ENCODE measurements at regions not wholly inside any gene's neighbourhood (a gene's known extent, or its start where the extent isn't known, plus 50 kb on each side); places are given as distances from the start of the nearest gene placed in this dataset.

- no TSS peak for BruUV-seq (replicated peaks)
These were observed 1466.0 kb downstream of the TBC1D22A start for GRCh38 chr22:48228468-48228867.

More at GRCh38 chr22:48228468-48228867, 1466.0 kb downstream of the TBC1D22A start:
- in situ Hi-C loops (cut with MboI; ENCODE audit: low sequenced_read_pairs) (no loop called here), intact Hi-C loops (cut with micrococcal nuclease) (no loop called here), dilution Hi-C loops (cut with HindIII; ENCODE audit: low sequenced_read_pairs, unreplicated experiment) (no loop called here)
- no peak for ATAC-seq (ENCODE audit: low read depth)
- Histone ChIP-seq H3K14ac (replicated peaks; ENCODE audit: low read depth, low read length) (no peak overlapping the region), H3K9ac (ENCODE audit: low read depth, low read length) (no peak overlapping the region), H3K23ac (ENCODE audit: low read depth, low read length) (no peak overlapping the region), H3K4me2 (ENCODE audit: low read depth, low read length) (no peak overlapping the region), H2BK120ac (ENCODE audit: low read depth, low read length) (no peak overlapping the region), H2AFZ (replicated peaks; ENCODE audit: low read length, poor library complexity) (no peak overlapping the region), H3K4ac (ENCODE audit: low read depth, low read length) (no peak overlapping the region), H3K4me3 (ENCODE audit: insufficient read depth, low read depth, low read length) (no peak overlapping the region), H4K5ac (ENCODE audit: low read depth, low read length) (no peak overlapping the region), H3K27me3 (ENCODE audit: control insufficient read depth, insufficient read depth, low read length) (no peaks in the 10 kb centered on the region), H3K18ac (ENCODE audit: low read depth, low read length) (no peak overlapping the region), H3K27ac (ENCODE audit: insufficient read depth, low read length) (no peak overlapping the region), H3K9me3 (ENCODE audit: control insufficient read depth, insufficient read depth, low read length) (peaks cover 44% of the 10 kb centered on the region), H3K4me1 (ENCODE audit: control insufficient read depth, insufficient read depth, low read length) (no peaks in the 10 kb centered on the region), H2BK15ac (ENCODE audit: low read depth, low read length) (no peak overlapping the region), H3K79me1 (ENCODE audit: low read depth in 1 of 2, low read length in 2 of 2) (no peaks in the 10 kb centered on the region), H3K9me1 (ENCODE audit: insufficient read depth, low read length) (no peaks in the 10 kb centered on the region), H3K36me3 (ENCODE audit: control insufficient read depth, insufficient read depth, low read length) (no peaks in the 10 kb centered on the region), H2BK20ac (ENCODE audit: low read depth, low read length) (no peak overlapping the region), H2AK9ac (replicated peaks; ENCODE audit: low read depth, low read length, poor library complexity) (no peak overlapping the region), H4K8ac (ENCODE audit: low read depth in 2 of 2, low read length in 2 of 2) (no peak overlapping the region), H2AK5ac (ENCODE audit: low read depth, low read length) (no peak overlapping the region), H4K91ac (ENCODE audit: insufficient read depth, low read depth, low read length) (no peak overlapping the region), H2BK5ac (ENCODE audit: low read depth, low read length, poor library complexity, severe bottlenecking) (no peak overlapping the region), H4K20me1 (ENCODE audit: insufficient read depth, low read length) (no peaks in the 10 kb centered on the region), H3K56ac (ENCODE audit: extremely low read depth, insufficient read depth, low read length) (no peak overlapping the region)
- no peak for DNase-seq
- WGBS, 2 experiments (ENCODE audit: extremely low coverage in 2 of 2, insufficient read length in 1 of 2) = no CpG with 5 or more reads among the region's 5 CpGs
- POLR2A ChIA-PET (ENCODE audit: unreplicated experiment) = no interaction called here
- TF ChIP-seq MXI1 (IDR thresholded peaks at IDR 0.05; ENCODE audit: borderline replicate concordance, low read depth, low read length) = no peak
- CTCF ChIA-PET = no interaction called here

Data from IMR-90 (cell line).